Central memory CD8-positive, alpha-beta T cell (primary cell): ENCODE measurements at regions not wholly inside any gene's neighbourhood (a gene's known extent, or its start where the extent isn't known, plus 50 kb on each side); places are given as distances from the start of the nearest gene placed in this dataset.
"Not testable (repeated sequence)": the region's sequence is repeated elsewhere in the genome, so short reads cannot be mapped to it uniquely, and the experiment has no call there.

Experiments used
- ATAC-seq: fragments of 150-1000 bp; cut with Tn5 transposase; replicated peaks from 2 replicates; pipeline ENCODE4 v1.10.0; 2022; ENCODE audit warnings: mild to moderate bottlenecking, moderate FRiP score, moderate number of reproducible peaks; ENCODE audit not compliant: poor library complexity, severe bottlenecking; ENCODE audit errors: extremely low read depth
- DNase-seq, 2 donors: peaks; one replicate each; pipeline ENCODE4 v3.0.0; 2021; ENCODE audit warnings: low spot score in 2 of 2
- H3K27ac Mint-ChIP-seq: one replicate; pipeline ENCODE4 v1.8.0; 2022; ENCODE audit warnings: low read depth, mild to moderate bottlenecking, moderate library complexity, mixed read lengths
- H3K27me3 Mint-ChIP-seq: one replicate; pipeline ENCODE4 v1.8.0; 2022; ENCODE audit warnings: mixed read lengths
- H3K36me3 Mint-ChIP-seq: one replicate; pipeline ENCODE4 v1.8.0; 2022; ENCODE audit warnings: mild to moderate bottlenecking, moderate library complexity, mixed read lengths; ENCODE audit not compliant: insufficient read depth
- H3K4me1 Mint-ChIP-seq: one replicate; pipeline ENCODE4 v1.8.0; 2022; ENCODE audit warnings: mixed read lengths
- H3K4me3 Mint-ChIP-seq: one replicate; pipeline ENCODE4 v1.8.0; 2022; ENCODE audit warnings: mild to moderate bottlenecking, moderate library complexity, mixed read lengths
- H3K9me3 Mint-ChIP-seq: one replicate; pipeline ENCODE4 v1.8.0; 2022; ENCODE audit warnings: mixed read lengths

DNA sequence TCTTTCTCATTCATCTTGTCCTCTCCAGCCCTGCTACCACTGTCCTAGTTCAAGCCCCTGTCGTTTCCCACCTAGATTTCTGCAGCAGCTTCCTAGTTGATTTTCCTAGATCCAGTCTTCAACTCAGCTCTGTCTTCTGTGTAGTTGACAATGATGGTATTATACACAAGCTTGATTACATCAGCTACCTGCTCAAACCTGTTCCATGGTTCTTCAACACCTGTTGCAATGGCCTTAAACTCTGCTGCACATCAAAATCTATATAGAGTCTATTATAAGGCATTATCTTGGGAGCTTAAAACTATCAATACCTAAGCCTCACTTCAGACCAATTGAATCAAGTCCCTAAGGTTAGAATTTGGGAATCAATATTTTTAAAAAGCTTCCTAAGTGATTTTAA lies 71.7 kb upstream of the PELI2 start:
- no peaks in the 10 kb centered on the region for H3K4me1 Mint-ChIP-seq
- peaks cover 18% of the 10 kb centered on the region for H3K27me3 Mint-ChIP-seq
- no peaks in the 10 kb centered on the region for H3K36me3 Mint-ChIP-seq
- no peak overlapping the region for H3K4me3 Mint-ChIP-seq
- ATAC-seq (no peak), DNase-seq (no peak)
- H3K27ac Mint-ChIP-seq, result no peak overlapping the region
- H3K9me3 Mint-ChIP-seq, result no peaks in the 10 kb centered on the region

DNA sequence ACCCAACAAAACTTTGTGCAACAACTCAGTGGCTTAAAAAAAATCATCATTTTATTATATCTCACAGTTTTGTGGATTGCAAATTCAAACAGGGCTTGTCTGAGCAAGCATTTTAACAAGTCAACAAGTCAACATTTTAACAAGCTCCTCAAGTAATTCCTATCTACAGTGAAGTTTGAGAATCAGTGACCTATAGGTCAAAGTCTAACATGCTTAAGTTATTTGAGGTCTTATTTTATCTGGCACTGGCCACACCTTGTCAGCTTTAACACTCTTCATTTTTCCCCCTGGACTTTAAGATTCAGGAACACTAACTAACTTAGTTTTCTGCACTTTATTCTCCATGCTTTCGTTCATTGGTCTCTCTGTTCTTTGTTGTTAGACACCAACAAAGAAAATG lies 71.2 kb upstream of the PELI2 start:
- Mint-ChIP-seq H3K4me3 (no peak overlapping the region), H3K4me1 (no peaks in the 10 kb centered on the region), H3K9me3 (no peaks in the 10 kb centered on the region), H3K36me3 (no peaks in the 10 kb centered on the region), H3K27me3 (peaks cover 23% of the 10 kb centered on the region), H3K27ac (no peak overlapping the region)
- DNase-seq (no peak), ATAC-seq (no peak)

DNA sequence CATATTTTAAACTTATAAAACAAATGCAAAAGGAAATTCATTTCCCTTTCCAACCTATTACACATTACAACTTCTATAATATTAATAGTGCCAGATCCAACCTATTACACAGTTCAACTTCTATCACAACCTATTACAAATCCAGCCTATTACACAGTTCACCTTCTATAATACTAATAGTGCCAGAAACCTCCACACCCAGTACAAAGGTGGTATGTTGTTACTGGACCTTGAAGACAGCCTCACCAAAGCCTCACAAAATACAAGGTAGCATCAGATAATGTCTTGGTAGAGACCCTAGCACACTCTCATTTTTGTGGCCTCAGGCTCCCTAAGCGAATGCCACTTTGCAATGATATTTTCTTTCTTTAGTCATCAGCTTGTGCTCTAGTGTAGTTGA lies 68.7 kb upstream of the PELI2 start:
- H3K27me3 Mint-ChIP-seq, result peaks cover 13% of the 10 kb centered on the region
- DNase-seq (no peak), ATAC-seq (no peak)
- H3K9me3 Mint-ChIP-seq, result no peaks in the 10 kb centered on the region
- no peak overlapping the region for H3K27ac Mint-ChIP-seq
- H3K4me3 Mint-ChIP-seq, result no peak overlapping the region
- H3K36me3 Mint-ChIP-seq, result no peaks in the 10 kb centered on the region
- no peaks in the 10 kb centered on the region for H3K4me1 Mint-ChIP-seq

DNA sequence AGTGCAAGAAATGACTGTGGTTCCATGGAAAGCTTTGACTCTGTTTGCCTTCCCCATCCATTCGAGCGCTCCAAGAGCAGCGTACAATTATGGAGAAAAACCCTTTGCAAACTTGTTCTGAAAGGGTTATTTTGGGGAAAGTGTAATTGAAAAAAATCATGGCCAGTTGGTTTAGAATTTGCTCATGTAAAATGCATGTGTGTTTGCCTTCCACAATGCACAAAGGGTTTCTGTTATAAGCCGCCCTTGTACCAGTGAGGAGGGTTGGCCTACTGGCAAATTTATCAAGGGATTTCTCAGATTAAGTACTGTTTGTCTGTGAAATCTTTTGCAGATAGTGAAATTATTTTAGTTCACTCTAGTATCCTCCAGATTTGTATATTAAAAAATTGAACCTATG lies 62.7 kb upstream of the PELI2 start:
- no peak overlapping the region for H3K4me3 Mint-ChIP-seq
- H3K27ac Mint-ChIP-seq, result no peak overlapping the region
- no peaks in the 10 kb centered on the region for H3K36me3 Mint-ChIP-seq
- ATAC-seq (no peak), DNase-seq (no peak)
- H3K27me3 Mint-ChIP-seq, result peaks cover 42% of the 10 kb centered on the region
- H3K9me3 Mint-ChIP-seq, result no peaks in the 10 kb centered on the region
- H3K4me1 Mint-ChIP-seq, result no peaks in the 10 kb centered on the region

DNA sequence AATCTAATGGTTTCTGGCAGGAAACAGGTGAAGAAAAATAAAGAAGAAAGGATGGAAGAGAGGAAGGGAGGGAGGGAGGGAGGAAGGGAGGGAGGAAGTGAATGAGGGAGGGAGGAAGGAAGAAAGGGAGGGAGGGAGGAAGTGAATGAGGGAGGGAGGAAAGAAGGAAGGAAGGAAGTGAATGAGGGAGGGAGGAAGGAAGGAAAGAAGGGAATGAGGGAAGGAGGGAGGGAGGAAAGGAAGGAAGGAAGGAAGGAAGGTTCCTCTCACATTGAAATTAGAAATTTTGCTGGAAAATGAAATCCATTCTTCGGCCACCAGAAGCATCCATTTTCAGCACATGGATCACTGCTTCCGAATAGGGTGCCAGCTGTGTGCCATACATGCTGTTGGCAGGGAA lies 62.2 kb upstream of the PELI2 start:
- Mint-ChIP-seq H3K27ac (no peak overlapping the region), H3K27me3 (peaks cover 44% of the 10 kb centered on the region), H3K9me3 (no peaks in the 10 kb centered on the region)

DNA sequence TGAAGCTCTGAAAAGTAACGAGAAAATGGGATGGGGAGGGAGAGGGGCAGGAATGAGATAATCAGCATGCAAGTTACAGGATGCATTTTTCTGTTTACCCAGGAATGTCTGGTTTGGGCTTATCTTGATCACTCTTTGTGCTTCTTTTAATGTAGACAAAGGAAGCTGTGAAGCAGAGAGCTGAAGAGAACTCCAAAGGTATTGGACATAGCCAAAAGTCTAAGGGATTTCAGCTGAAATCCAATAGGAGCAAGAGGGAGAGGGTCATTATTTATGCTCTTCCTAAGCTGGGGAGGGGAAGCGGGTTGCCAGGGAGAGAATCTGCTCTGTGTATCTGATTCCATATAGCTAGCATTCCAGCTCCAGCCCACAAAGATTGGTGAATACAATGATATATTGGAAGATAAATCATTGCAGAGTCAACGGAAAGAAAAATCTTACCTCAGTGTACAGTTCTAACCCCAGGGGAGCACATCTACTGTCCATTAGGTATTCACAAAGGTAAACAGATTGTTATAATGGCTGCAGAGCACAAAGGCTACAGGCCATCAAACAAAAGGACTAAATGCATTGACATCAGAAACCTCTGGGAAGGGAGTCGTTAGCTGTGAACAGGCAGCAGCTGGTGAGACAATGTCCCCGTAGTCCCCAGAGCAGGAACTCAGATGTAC lies 61.0 kb upstream of the PELI2 start:
- Mint-ChIP-seq H3K9me3 (no peaks in the 10 kb centered on the region), H3K27me3 (peaks cover 38% of the 10 kb centered on the region), H3K4me3 (no peak overlapping the region), H3K36me3 (no peaks in the 10 kb centered on the region), H3K27ac (no peak overlapping the region), H3K4me1 (no peaks in the 10 kb centered on the region)
- DNase-seq (no peak), ATAC-seq (no peak)

More for the DNA sequence above, 62.2 kb upstream of the PELI2 start:
- H3K4me3 Mint-ChIP-seq, result no peak overlapping the region
- H3K4me1 Mint-ChIP-seq, result no peaks in the 10 kb centered on the region
- no peak for DNase-seq
- no peak for ATAC-seq
- H3K36me3 Mint-ChIP-seq, result no peaks in the 10 kb centered on the region

DNA sequence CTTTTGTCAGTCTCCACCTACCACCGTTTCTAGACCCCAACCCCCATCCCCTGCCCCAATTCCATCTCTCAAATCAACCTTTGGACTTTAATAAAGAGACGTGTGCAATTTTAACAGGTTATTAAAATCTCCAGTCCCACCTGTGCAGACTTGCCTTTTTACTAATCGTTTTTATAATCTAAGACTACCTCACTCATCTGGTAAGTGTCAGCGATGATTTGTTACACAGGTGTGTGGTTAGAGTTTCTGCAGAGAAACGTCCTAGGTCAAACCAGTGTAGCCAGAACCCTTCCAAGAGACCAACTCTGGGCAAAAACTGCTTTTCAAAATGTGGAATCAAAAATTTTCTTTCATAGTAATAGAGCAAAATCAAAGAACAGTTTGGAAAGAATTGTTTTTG lies 60.4 kb upstream of the PELI2 start:
- DNase-seq, result no peak
- H3K27me3 Mint-ChIP-seq, result peaks cover 38% of the 10 kb centered on the region
- no peak overlapping the region for H3K27ac Mint-ChIP-seq

DNA sequence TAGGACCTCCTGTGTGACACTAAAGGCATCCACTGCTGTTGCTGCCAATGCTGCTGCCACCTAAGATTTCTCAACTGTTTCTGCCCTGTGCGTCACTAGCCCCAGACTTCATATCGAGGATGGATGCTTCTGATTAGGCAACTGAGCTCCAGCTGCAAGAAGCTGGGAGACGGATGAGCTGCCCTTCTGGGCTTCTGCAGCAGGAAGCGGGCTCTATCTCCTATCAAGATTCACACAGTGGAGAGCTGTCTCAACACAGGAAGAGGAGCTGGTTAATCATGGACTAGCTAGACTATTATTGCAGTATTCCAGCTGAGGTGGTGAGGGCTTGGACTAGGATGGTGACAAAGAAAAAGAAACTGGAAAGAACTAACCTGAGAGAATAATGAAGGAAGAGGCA lies 59.2 kb upstream of the PELI2 start:
- H3K36me3 Mint-ChIP-seq, result no peaks in the 10 kb centered on the region
- no peak overlapping the region for H3K4me3 Mint-ChIP-seq
- no peak overlapping the region for H3K27ac Mint-ChIP-seq
- H3K4me1 Mint-ChIP-seq, result no peaks in the 10 kb centered on the region
- no peaks in the 10 kb centered on the region for H3K9me3 Mint-ChIP-seq
- H3K27me3 Mint-ChIP-seq, result peaks cover 38% of the 10 kb centered on the region
- ATAC-seq, result no peak
- DNase-seq, result no peak

More for the DNA sequence above, 60.4 kb upstream of the PELI2 start:
- Mint-ChIP-seq H3K4me1 (no peaks in the 10 kb centered on the region), H3K4me3 (no peak overlapping the region), H3K36me3 (no peaks in the 10 kb centered on the region), H3K9me3 (no peaks in the 10 kb centered on the region)
- no peak for ATAC-seq

DNA sequence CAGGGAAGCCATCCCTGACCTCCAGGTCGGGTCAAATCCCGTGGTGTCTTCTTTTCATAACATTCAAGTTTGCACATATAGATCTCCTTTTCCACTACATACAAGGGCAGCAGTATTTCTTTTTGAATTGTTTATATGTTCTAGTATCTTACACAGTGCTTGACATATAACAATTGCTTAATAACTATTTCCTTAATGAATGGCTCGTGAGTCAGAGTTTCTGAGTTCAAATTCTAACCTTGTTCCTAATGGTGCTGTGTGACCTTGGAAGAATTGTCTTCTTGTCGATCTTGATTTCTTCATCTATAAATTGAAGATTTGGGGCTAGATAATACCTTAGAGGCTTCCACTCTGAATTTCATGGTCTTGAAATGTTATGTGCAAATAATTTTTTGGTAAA lies 57.2 kb upstream of the PELI2 start:
- no peak for DNase-seq
- no peak for ATAC-seq
- Mint-ChIP-seq H3K27me3 (peaks cover 47% of the 10 kb centered on the region), H3K27ac (no peak overlapping the region), H3K36me3 (no peaks in the 10 kb centered on the region), H3K4me1 (no peaks in the 10 kb centered on the region), H3K9me3 (no peaks in the 10 kb centered on the region), H3K4me3 (no peak overlapping the region)

DNA sequence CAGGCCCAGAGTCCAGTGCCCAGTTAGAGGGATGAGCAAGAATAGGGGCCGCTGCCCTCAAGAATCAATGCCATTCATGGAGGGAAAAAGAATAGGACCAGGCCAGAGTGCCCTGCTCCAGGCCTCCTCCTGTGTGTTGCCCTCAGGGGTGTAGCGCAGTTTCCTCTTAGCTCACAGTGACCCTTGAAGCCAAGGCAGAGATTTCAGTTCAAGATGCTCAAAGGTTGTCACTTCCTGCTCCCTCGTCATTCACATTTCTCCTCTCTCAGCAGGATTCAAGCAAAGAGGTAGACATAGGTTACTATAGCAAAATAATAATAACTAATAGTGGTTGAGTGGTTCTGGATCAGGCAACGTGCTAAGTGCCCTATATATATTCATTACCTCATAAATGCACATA lies 55.1 kb upstream of the PELI2 start:
- Mint-ChIP-seq H3K9me3 (no peaks in the 10 kb centered on the region), H3K4me3 (no peak overlapping the region), H3K27me3 (peaks cover 42% of the 10 kb centered on the region), H3K36me3 (no peaks in the 10 kb centered on the region), H3K27ac (no peak overlapping the region), H3K4me1 (no peaks in the 10 kb centered on the region)
- no peak for ATAC-seq
- DNase-seq, result no peak

DNA sequence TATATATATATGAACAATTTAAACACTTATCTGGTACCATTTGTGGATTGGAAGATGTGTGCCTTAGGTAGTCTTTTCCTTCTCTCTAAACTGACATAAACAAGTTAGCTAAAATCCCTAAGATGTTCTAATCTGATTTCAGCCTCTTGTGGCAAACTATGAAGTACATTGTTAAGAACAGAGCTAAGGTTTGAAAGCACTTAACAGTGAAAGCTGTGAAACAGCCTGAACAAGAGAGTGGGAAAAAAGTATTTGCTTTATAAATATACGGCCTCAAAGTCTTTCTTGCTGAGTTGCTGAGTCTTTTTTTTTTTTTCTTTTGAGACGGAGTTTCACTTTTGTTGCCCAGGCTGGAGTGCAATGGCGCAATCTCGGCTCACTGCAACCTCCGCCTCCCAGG lies 53.7 kb upstream of the PELI2 start:
- Mint-ChIP-seq H3K27me3 (peaks cover 28% of the 10 kb centered on the region), H3K9me3 (no peaks in the 10 kb centered on the region), H3K4me3 (no peak overlapping the region), H3K4me1 (no peaks in the 10 kb centered on the region), H3K36me3 (no peaks in the 10 kb centered on the region), H3K27ac (no peak overlapping the region)
- DNase-seq, result no peak
- ATAC-seq, result no peak

DNA sequence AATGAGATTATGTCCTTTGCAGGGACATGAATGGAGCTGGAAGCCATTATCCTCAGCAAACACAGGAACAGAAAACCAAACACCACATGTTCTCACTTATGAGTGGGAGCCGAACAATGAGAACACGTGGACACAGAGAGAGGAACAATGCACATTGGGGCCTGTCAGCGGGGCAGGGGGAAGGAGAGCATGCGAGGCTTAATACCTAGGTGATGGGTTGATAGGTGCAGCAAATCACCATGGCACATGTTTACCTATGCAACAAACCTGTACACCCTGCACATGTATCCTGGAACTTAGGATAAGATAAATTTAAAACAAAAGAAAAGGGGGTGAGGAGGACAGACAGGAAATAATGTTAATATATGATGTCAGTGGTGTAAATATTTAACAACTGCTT lies 53.0 kb upstream of the PELI2 start:
- not testable (repeated sequence) for H3K36me3 Mint-ChIP-seq, ATAC-seq, H3K9me3 Mint-ChIP-seq, H3K4me1 Mint-ChIP-seq, DNase-seq, H3K27ac Mint-ChIP-seq, H3K4me3 Mint-ChIP-seq
- H3K27me3 Mint-ChIP-seq, result peaks cover 21% of the 10 kb centered on the region

DNA sequence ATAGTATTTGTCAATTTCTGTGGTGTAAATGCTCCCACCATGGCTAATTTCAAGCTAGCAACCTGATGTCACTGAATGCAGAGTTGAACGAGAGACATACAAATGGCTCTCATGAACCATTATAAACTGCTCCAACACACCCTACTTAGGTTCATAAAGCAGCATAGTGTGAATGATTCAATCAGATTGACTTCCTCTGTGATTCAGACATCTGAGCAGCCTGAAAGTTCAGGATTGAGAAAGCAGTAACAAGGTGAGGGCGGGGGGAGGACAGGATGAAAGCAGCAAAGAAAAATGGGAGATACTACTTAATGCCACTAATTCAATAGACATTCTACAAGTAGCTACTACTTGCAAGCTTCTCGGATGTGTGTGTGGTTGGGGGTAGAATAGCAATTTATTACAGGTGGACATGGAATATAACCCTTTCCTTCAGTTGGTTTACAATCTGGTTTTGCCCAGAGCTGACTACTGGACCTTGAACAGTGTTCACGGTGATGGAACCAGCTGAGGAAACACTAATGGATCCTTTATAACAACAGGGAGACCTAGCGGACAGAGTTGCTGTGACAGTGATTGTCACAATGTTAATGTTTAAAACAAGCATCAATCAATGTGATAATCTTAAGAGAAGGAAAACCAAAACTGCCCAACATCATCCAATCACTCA lies 52.5 kb upstream of the PELI2 start:
- H3K4me1 Mint-ChIP-seq, result no peaks in the 10 kb centered on the region
- no peak for ATAC-seq
- no peaks in the 10 kb centered on the region for H3K36me3 Mint-ChIP-seq
- no peak overlapping the region for H3K4me3 Mint-ChIP-seq
- no peak overlapping the region for H3K27ac Mint-ChIP-seq
- peaks cover 15% of the 10 kb centered on the region for H3K27me3 Mint-ChIP-seq
- DNase-seq, result no peak
- H3K9me3 Mint-ChIP-seq, result no peaks in the 10 kb centered on the region
